HFF-Myc (cell line): ENCODE measurements at regions not wholly inside any gene's neighbourhood (a gene's known extent, or its start where the extent isn't known, plus 50 kb on each side); places are given as distances from the start of the nearest gene placed in this dataset.
"Not testable (repeated sequence)": the region's sequence is repeated elsewhere in the genome, so short reads cannot be mapped to it uniquely, and the experiment has no call there.

Source experiments
- DNase-seq: peaks from one replicate; pipeline ENCODE4 v3.0.0-alpha.2; 2011; ENCODE audit warnings: low read depth; ENCODE audit errors: extremely low read depth
- H3K4me3 ChIP-seq: replicated peaks from 2 replicates; pipeline ENCODE4 v1.5.1; 2011; ENCODE audit warnings: low read depth, mild to moderate bottlenecking, control low read depth, low read length
- TF ChIP-seq, protein P1 (sequence below): IDR thresholded peaks from 2 replicates; pipeline ENCODE4 v1.5.1; 2012; ENCODE audit warnings: mild to moderate bottlenecking, low read depth, low read length, control low read depth; ENCODE audit errors: missing control alignments

DNA sequence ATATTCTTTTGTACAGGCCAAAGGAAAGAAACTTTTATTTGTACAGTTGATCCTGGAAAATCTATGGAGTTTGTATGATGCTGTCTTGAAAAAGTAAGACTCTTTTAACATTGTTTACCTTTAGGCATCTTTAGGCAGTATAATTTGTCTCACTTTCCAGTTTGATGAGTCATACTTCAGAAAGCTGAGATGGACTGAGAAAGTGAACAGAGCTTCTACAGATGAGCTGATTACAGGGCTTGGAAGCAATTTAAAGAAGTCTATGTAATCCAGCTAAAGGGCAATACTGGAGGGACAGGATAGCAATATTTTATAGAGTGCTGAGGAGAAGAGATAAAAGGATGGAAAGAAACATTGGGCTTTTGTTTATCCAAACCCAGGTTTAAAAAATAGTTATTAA is 123.5 kb upstream of the GOLGA6L4 start:
- TF ChIP-seq, protein P1, sequence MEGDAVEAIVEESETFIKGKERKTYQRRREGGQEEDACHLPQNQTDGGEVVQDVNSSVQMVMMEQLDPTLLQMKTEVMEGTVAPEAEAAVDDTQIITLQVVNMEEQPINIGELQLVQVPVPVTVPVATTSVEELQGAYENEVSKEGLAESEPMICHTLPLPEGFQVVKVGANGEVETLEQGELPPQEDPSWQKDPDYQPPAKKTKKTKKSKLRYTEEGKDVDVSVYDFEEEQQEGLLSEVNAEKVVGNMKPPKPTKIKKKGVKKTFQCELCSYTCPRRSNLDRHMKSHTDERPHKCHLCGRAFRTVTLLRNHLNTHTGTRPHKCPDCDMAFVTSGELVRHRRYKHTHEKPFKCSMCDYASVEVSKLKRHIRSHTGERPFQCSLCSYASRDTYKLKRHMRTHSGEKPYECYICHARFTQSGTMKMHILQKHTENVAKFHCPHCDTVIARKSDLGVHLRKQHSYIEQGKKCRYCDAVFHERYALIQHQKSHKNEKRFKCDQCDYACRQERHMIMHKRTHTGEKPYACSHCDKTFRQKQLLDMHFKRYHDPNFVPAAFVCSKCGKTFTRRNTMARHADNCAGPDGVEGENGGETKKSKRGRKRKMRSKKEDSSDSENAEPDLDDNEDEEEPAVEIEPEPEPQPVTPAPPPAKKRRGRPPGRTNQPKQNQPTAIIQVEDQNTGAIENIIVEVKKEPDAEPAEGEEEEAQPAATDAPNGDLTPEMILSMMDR, result no peak
- no peak for DNase-seq

DNA sequence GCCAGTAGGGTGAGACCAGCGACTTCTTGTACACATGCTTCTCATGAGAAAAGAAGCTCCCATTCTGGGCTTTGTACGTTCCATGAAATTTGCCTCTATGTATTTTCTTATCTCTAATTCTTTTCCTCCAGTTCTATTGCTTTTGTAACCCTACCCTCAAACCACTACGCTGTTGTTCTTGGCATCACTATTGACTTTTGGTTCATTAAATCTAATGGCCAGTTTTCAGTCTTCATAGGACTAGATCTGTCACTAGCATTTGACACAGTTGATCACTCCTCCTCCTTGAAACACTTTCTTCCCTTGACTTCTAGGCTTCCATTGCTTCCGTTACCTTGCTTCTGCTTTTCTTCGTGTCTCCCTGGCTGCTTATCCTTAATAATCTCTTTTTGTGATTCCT is 121.7 kb upstream of the GOLGA6L4 start:
- DNase-seq, result no peak
- TF ChIP-seq, protein P1, result no peak
- no peak overlapping the region for H3K4me3 ChIP-seq

More for the DNA sequence above, 123.5 kb upstream of the GOLGA6L4 start:
- no peak overlapping the region for H3K4me3 ChIP-seq

DNA sequence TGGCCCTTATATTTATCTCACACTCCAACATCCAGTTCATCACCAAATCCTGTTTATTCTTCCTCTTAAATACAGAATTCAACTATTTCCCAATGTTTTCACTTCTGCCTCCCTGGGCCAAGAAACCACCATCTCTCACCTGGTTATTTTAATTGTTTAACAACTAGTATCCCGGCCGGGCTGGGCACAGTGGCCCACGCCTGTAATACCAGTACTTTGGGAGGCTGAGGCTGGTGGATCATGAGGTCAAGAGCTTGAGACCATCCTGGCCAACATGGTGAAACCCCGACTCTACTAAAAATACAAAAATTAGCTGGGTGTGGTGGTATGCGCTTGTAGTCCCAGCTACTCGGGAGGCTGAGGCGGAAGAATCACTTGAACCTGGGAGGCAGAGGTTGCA is 120.9 kb upstream of the GOLGA6L4 start:
- not testable (repeated sequence) for DNase-seq, H3K4me3 ChIP-seq

DNA sequence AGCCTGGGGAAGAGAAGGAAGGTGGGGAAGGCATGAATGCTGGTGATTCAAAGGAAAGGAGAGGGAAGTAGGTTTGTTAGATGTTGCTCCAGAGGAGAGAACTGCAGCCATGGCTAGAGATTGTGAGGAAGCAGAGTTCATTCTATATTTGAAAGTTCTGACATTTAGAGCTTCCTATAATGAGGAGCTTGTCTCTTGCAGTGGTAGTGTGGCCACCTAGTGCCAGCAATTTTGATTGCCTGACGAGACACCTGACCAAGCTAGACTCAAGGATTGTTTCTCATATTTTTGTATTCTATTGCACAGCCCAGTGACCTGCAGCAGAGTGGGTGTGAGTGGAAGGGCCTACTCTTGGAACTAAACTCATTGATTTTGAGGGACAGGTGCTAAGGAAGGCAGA is 116.2 kb upstream of the GOLGA6L4 start:
- H3K4me3 ChIP-seq, DNase-seq: not testable (repeated sequence)

DNA sequence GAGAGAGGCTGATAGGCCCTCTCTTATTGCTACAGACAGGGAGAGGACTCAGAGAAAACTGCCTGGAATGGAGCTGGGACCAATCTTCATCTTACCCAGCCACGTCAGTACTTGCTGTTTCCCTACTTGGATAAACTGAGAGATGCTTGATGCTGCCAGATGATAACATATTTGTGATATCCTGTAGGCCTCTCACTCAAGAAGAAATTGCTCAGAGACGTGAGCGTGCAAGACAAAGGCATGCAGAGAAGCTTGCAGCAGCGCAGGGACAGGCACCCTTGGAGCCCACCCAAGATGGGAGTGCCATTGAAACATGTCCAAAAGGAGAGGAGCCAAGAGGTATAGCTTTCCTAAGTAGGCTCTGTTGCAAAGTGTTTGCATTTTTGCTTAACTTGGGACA is 114.7 kb upstream of the GOLGA6L4 start:
- not testable (repeated sequence) for DNase-seq

DNA sequence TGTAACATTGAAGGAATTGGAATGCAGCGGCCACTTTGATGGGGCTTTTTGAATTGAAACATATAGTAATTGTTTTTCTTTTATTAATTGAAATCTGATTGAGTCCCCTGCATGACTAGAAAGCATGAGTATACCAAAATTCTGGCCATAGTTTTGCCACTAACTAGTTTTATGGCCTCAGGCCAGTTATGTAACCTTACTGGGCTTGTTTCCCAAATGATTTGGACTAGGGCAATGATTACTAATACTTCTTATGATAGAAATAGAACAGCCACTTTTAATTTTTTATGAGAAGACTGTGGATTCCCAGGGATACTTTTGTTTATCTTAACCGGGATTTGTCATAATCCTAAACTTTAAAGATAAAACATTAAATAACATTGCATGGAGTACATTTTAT is 106.9 kb upstream of the GOLGA6L4 start:
- not testable (repeated sequence) for DNase-seq

More for the DNA sequence above, 114.7 kb upstream of the GOLGA6L4 start:
- not testable (repeated sequence) for H3K4me3 ChIP-seq

DNA sequence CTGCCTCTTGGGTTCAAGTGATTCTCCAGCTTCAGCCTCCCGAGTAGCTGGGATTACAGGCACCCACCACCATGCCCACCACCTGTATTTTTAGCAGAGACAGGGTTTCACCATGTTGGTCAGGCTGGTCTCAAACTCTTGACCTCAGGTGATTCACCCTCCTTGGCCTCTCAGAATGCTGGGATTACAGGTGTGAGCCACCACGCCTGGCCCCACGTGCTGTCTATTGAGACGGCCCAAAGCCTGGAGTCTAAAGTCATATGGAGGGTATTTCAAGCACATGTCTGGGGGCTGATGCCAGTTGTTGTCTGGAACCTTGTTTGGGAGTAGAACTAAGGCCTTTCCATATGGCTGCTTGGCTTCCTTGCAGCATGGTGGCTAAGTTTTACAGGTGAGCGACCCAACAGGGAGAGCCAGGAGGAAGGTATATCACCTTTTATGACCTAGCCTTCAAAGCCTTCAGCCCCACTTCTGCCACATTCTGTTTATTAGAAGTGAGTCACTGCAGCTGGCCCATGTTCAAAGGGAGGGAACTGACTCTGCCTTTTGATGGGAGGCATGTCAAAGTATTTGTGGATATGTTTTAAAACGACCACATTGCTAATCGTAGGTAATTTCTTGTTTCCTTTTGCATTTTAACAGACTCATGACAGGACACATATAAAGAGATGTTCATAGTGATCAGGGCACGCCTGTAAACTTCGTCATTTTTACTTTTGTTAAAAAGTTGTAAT is 105.3 kb upstream of the GOLGA6L4 start:
- not testable (repeated sequence) for DNase-seq, H3K4me3 ChIP-seq

More for the DNA sequence above, 106.9 kb upstream of the GOLGA6L4 start:
- H3K4me3 ChIP-seq, result not testable (repeated sequence)

DNA sequence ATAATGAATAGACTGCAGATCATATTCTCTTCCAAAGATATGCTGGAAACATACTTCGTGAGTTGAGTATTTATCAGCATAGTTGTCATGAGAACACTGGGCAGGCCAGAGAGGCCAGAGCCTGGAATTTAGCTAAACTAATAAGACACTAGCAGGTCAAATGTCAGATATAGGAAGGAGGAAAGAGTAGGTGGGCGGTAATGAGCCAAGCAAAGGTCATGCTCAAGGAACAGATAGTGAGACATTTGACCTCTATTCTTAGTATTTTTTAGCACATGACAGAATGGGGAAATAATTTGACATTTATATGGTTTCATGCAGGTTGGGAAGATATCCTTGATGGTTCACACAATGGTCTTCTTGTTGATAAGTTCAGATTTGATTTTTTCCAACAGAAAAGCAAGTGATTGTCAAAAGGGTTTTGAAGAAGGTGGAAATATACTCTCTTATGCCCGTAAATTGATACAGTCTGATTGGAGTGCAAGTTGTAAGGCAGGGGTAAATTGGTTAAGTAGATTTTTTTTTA is 99.6 kb upstream of the GOLGA6L4 start:
- H3K4me3 ChIP-seq, DNase-seq: not testable (repeated sequence)

DNA sequence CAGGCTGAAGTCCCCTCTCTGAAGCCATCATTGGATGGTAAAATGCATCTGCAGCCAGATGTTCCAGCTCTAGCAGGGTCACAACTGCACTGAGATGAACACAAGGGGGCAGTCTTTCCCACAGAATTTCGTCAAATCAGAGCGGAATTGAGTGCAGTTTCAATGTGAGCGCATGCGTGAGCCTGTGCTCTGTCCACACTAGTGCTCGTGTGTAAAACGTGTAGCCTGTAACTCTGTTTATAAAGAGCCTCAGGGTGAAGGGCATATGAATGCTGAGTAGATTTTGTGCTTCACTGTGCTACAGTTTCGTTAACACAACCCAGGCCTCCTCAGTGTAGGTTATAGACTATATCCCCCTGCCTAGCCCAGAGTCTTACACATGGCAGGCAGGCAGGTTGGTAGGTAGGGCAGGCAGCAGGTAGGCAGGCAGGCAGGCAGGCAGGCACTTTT is 92.7 kb upstream of the GOLGA6L4 start:
- DNase-seq, result peak; percentile 83
- no peak overlapping the region for H3K4me3 ChIP-seq
- TF ChIP-seq, protein P1, result peak; percentile 82

DNA sequence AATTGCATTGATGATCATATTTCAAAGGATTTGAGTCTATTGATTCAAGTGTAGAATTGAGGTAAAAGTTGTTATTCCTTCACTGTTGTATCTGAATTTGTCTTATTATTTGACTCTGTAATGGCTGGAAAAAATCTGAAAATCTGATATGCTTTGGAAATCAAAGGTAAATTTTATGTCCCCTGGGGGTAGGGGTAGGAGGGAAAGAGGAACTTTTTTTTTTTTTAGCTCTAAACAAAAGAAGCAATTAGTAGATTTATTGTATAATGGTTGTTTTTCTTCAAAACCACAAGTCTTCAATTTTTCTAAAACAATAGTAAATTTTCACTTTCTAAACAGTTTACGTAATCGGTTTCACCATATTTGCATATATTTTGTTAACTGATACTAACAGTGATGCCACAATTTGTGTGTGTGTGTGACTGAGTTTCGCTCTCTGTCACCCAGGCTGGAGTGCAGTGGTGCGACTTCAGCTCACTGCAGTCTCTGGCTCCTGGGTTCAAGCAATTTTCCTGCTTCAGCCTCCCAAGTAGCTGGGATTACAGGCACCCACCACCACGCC is 91.7 kb upstream of the GOLGA6L4 start:
- no peak for DNase-seq
- TF ChIP-seq, protein P1, result no peak
- no peak overlapping the region for H3K4me3 ChIP-seq

DNA sequence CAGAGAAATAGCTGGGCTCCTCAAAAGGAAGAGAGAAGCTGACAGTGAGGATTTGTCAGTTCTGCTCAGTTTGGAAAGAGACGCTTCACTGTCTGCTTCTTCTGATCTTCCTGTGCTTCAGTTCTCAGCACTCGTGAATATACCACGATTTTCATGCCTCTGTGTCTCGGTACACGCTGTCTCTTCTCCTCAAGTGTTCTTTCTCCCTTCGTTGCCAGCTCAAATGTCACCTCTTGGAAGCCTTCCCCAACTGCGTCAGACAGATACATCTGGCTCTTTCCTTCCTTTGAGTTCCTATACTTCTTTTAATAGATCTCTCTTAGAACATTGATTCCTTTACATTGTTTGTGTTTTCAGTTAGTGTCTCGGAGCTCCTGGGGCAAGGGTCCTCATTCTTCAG is 90.6 kb upstream of the GOLGA6L4 start:
- not testable (repeated sequence) for H3K4me3 ChIP-seq, DNase-seq

DNA sequence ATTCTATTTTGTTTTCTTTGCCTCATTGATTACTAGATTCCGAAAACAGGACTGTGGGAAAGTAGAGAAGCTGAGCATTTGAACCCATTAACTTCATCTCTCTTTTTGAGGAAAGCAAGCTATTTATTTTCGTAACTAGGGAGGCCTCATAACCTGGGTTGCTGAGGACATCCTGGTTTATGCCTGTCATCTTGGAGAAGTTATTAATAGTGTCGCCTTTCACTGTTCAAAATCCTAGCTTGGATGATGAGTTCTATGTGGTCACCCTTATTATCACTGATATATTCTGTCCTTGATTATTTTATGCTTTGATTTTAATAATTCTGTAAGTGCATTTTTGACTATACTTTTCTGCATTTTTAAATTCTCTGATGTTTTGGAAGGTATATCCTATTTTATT is 89.3 kb upstream of the GOLGA6L4 start:
- not testable (repeated sequence) for DNase-seq, H3K4me3 ChIP-seq

DNA sequence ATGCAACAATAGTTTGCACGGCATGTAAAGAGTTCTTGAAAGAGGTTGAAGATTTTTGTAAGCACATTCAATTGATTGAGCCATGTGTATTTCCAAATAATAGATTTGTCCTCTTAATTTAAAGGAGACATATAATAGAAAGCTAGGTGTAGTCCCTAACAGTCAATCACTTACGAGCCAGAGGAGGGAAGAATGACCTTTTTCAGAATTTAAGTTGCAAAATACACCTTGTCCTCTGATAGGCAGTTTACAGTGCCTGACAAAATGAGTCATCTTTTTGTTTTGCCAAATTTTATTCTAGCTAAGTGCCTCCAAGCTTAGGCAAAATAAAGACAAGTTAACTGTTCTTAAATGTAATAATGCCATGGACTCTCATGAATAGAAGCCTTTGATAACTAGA is 88.3 kb upstream of the GOLGA6L4 start:
- not testable (repeated sequence) for H3K4me3 ChIP-seq, DNase-seq
